ENCODE measurements at regions not wholly inside any gene's neighbourhood (a gene's known extent, or its start where the extent isn't known, plus 50 kb on each side); places are given as distances from the start of the nearest gene placed in this dataset.
"Not testable (repeated sequence)": the region's sequence is repeated elsewhere in the genome, so short reads cannot be mapped to it uniquely, and the experiment has no call there.

DNA sequence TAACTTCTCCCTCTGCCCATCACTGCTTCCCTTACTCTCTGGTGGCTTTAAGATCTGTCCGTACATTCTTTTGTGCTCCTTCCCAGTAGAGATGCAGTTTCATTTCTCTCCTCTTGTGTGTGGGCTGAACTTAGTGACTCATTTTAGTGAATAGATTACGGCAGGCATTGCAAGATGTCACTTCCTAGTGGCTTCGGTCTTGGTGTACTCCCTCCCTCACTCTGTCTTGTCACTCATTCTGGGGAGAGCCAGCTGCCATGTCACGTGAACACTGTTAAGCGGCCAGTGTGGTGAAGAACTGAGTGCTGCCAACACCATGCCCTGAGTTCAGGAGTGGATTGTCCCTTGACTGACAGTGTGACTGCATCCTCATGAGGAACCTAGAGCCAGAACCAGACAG is 115.9 kb downstream of the OTOR start:
- H3K27me3 Mint-ChIP-seq (ENCODE audit: insufficient read depth) = no peaks in the 10 kb centered on the region
- no peak for DNase-seq
- no peaks in the 10 kb centered on the region for H3K36me3 Mint-ChIP-seq (ENCODE audit: low read depth)
- peaks cover 27% of the 10 kb centered on the region for H3K9me3 Mint-ChIP-seq
- no peaks in the 10 kb centered on the region for H3K4me1 Mint-ChIP-seq (ENCODE audit: low read depth)
- no peak overlapping the region for H3K27ac Mint-ChIP-seq
- TF ChIP-seq CTCF (IDR thresholded peaks at IDR 0.05) = no peak
- H3K4me3 Mint-ChIP-seq = no peak overlapping the region

DNA sequence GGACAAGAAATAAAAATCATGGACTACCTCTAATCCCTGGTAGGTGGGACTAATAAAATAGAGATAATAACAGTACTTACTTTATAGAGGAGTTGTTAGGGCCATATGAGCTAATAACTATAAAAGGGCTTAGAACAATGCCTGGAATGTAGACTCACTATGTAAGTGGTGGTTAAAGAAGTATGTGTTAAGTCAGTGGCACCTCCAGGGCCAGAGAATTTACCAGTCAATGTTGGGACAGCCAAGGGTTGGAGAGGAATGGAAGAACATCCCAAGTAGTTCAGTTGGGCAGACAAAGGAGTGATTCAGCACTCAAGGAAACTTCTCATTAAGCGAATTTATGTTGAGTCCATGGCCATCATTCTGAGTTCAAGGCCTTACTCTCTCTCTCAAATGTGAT is 116.8 kb downstream of the OTOR start:
- H3K9me3 Mint-ChIP-seq = peaks cover 27% of the 10 kb centered on the region
- no peak overlapping the region for H3K27ac Mint-ChIP-seq
- DNase-seq = no peak
- no peaks in the 10 kb centered on the region for H3K4me1 Mint-ChIP-seq (ENCODE audit: low read depth)
- H3K36me3 Mint-ChIP-seq (ENCODE audit: low read depth) = no peaks in the 10 kb centered on the region
- no peak for TF ChIP-seq CTCF (IDR thresholded peaks at IDR 0.05)
- H3K4me3 Mint-ChIP-seq = no peak overlapping the region
- no peaks in the 10 kb centered on the region for H3K27me3 Mint-ChIP-seq (ENCODE audit: insufficient read depth)

DNA sequence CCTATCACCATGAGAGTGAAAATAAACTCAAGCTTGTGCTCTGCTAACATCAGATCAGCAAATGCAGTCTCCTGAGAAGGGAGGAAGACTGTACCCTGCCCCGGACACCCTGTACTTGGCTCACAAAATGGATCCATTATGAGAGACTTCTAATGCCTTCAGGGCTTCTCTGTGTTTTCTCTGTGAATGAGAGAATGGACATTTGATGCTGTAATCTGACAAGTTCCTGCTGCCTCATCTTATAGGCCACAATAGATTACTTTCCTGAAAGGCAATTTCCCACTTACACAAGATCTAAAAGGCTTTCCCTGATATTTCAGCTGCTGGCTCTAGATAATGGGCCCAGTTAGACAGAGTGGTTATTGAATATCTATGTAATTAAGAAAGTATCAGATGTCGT is 117.2 kb downstream of the OTOR start:
- H3K27me3 Mint-ChIP-seq (ENCODE audit: insufficient read depth) = no peaks in the 10 kb centered on the region
- no peak for TF ChIP-seq CTCF (IDR thresholded peaks at IDR 0.05)
- H3K27ac Mint-ChIP-seq = no peak overlapping the region
- no peaks in the 10 kb centered on the region for H3K4me1 Mint-ChIP-seq (ENCODE audit: low read depth)
- H3K36me3 Mint-ChIP-seq (ENCODE audit: low read depth) = no peaks in the 10 kb centered on the region
- peaks cover 27% of the 10 kb centered on the region for H3K9me3 Mint-ChIP-seq
- no peak overlapping the region for H3K4me3 Mint-ChIP-seq
- DNase-seq = no peak

GRCh38 chr20:16873124-16873523 is 125.0 kb downstream of the OTOR start:
- H3K4me3 Mint-ChIP-seq; H3K27me3 Mint-ChIP-seq (ENCODE audit: insufficient read depth); H3K36me3 Mint-ChIP-seq (ENCODE audit: low read depth); DNase-seq; H3K4me1 Mint-ChIP-seq (ENCODE audit: low read depth); H3K27ac Mint-ChIP-seq: not testable (repeated sequence)
- H3K9me3 Mint-ChIP-seq = peaks cover 27% of the 10 kb centered on the region

GRCh38 chr20:16877053-16877554 is 128.9 kb downstream of the OTOR start:
- H3K36me3 Mint-ChIP-seq (ENCODE audit: low read depth) = no peaks in the 10 kb centered on the region
- no peak for DNase-seq

GRCh38 chr20:16885746-16886145 is 137.6 kb downstream of the OTOR start:
- no peak for TF ChIP-seq CTCF (IDR thresholded peaks at IDR 0.05)
- no peak for DNase-seq
- H3K9me3 Mint-ChIP-seq = peaks cover 54% of the 10 kb centered on the region

More at GRCh38 chr20:16877053-16877554, 128.9 kb downstream of the OTOR start:
- H3K4me3 Mint-ChIP-seq = no peak overlapping the region
- H3K4me1 Mint-ChIP-seq (ENCODE audit: low read depth) = no peaks in the 10 kb centered on the region
- peaks cover 40% of the 10 kb centered on the region for H3K9me3 Mint-ChIP-seq
- TF ChIP-seq CTCF (IDR thresholded peaks at IDR 0.05) = no peak
- H3K27me3 Mint-ChIP-seq (ENCODE audit: insufficient read depth) = no peaks in the 10 kb centered on the region
- no peak overlapping the region for H3K27ac Mint-ChIP-seq

More at GRCh38 chr20:16885746-16886145, 137.6 kb downstream of the OTOR start:
- Mint-ChIP-seq H3K27ac (no peak overlapping the region), H3K4me3 (no peak overlapping the region), H3K36me3 (ENCODE audit: low read depth) (peaks cover 3% of the 10 kb centered on the region; the same call in 1 of the 2 replicates), H3K4me1 (ENCODE audit: low read depth) (no peaks in the 10 kb centered on the region), H3K27me3 (ENCODE audit: insufficient read depth) (no peaks in the 10 kb centered on the region)

Measured in HFFc6 (cell line).